ENCODE measurements at regions not wholly inside any gene's neighbourhood (a gene's known extent, or its start where the extent isn't known, plus 50 kb on each side); places are given as distances from the start of the nearest gene placed in this dataset.

- ChIA-PET CTCF (no interaction called here), POLR2A (no interaction called here)
- Mint-ChIP-seq H3K4me1 (no peaks in the 10 kb centered on the region), H3K4me3 (no peak overlapping the region), H3K36me3 (no peaks in the 10 kb centered on the region), H3K27me3 (no peaks in the 10 kb centered on the region), H3K9me3 (peaks cover 5 to 14% (median 13%) of the 10 kb centered on the region in 3 donors), H3K27ac (no peak overlapping the region)
- no peak overlapping the region for H3K27ac ChIP-seq (ENCODE audit: low read length)
- ATAC-seq (replicated peaks in 1 of 4) (no peak), DNase-seq (no peak)
- no peaks in the 10 kb centered on the region for H3K4me1 ChIP-seq (ENCODE audit: control insufficient read depth in 1 of 2, extremely low read depth in 1 of 2, insufficient read depth in 2 of 2, low read length in 2 of 2)
- H3K4me3 ChIP-seq (ENCODE audit: control insufficient read depth in 1 of 2, extremely low read depth in 1 of 2, low read length in 1 of 2), result no peak overlapping the region
- H3K36me3 ChIP-seq (ENCODE audit: control insufficient read depth in 2 of 2, extremely low read depth in 1 of 2, insufficient read depth in 1 of 2, low read length in 1 of 2), result no peaks in the 10 kb centered on the region
- WGBS (ENCODE audit: insufficient coverage), result no CpG with 5 or more reads among the region's 2 CpGs
- H3K9me3 ChIP-seq, result no peaks in the 10 kb centered on the region
- no peaks in the 10 kb centered on the region for H3K27me3 ChIP-seq (replicated peaks in 1 of 2; ENCODE audit: control insufficient read depth in 2 of 2, extremely low read depth in 1 of 2, insufficient read depth in 2 of 2, low read length in 1 of 2)
Observed at GRCh38 chr13:70380809-70381208, 272.6 kb upstream of the KLHL1 start.

- ChIA-PET POLR2A (interaction anchor here in 1 of 2 donors (0.7 kb wide), 1 partner anchor 11 kb away, joined by 9 read pairs; no protein-coding TSS in a partner anchor), CTCF (interaction anchor here in 1 of 2 donors (0.6 to 0.7 kb wide), 2 partner anchors 38 to 237 kb away, joined by 4 to 5 read pairs; no protein-coding TSS in a partner anchor)
- H3K27me3 ChIP-seq (replicated peaks in 1 of 2; ENCODE audit: control insufficient read depth in 2 of 2, extremely low read depth in 1 of 2, insufficient read depth in 2 of 2, low read length in 1 of 2), result no peaks in the 10 kb centered on the region
- no peak overlapping the region for H3K27ac ChIP-seq (ENCODE audit: low read length)
- no CpG with 5 or more reads among the region's 2 CpGs for WGBS (ENCODE audit: insufficient coverage)
- Mint-ChIP-seq H3K4me1 (no peaks in the 10 kb centered on the region), H3K27me3 (no peaks in the 10 kb centered on the region), H3K9me3 (peaks cover 5 to 10% (median 9%) of the 10 kb centered on the region in 3 donors), H3K27ac (no peak overlapping the region), H3K36me3 (no peaks in the 10 kb centered on the region), H3K4me3 (no peak overlapping the region)
- ATAC-seq (replicated peaks in 1 of 4) (no peak), DNase-seq (no peak)
- H3K36me3 ChIP-seq (ENCODE audit: control insufficient read depth in 2 of 2, extremely low read depth in 1 of 2, insufficient read depth in 1 of 2, low read length in 1 of 2), result no peaks in the 10 kb centered on the region
- no peaks in the 10 kb centered on the region for H3K4me1 ChIP-seq (ENCODE audit: control insufficient read depth in 1 of 2, extremely low read depth in 1 of 2, insufficient read depth in 2 of 2, low read length in 2 of 2)
- no peak overlapping the region for H3K4me3 ChIP-seq (ENCODE audit: control insufficient read depth in 1 of 2, extremely low read depth in 1 of 2, low read length in 1 of 2)
- no peaks in the 10 kb centered on the region for H3K9me3 ChIP-seq
Observed at GRCh38 chr13:70375718-70376117, 267.5 kb upstream of the KLHL1 start.

GRCh38 chr13:70370924-70371323, 262.7 kb upstream of the KLHL1 start:
- Mint-ChIP-seq H3K4me1 (no peaks in the 10 kb centered on the region), H3K27ac (no peak overlapping the region), H3K27me3 (no peaks in the 10 kb centered on the region), H3K9me3 (peaks cover 2 to 13% (median 6%) of the 10 kb centered on the region in 3 donors), H3K36me3 (no peaks in the 10 kb centered on the region), H3K4me3 (no peak overlapping the region)
- H3K27ac ChIP-seq (ENCODE audit: low read length), result no peak overlapping the region
- no peak for DNase-seq
- ChIA-PET POLR2A (no interaction called here), CTCF (no interaction called here)
- H3K4me1 ChIP-seq (ENCODE audit: control insufficient read depth in 1 of 2, extremely low read depth in 1 of 2, insufficient read depth in 2 of 2, low read length in 2 of 2), result no peaks in the 10 kb centered on the region
- H3K4me3 ChIP-seq (ENCODE audit: control insufficient read depth in 1 of 2, extremely low read depth in 1 of 2, low read length in 1 of 2), result no peak overlapping the region
- ATAC-seq (replicated peaks in 1 of 4), result no peak
- WGBS (ENCODE audit: insufficient coverage), result 58% methylated on average over 2 of the region's 6 CpGs
- H3K36me3 ChIP-seq (ENCODE audit: control insufficient read depth in 2 of 2, extremely low read depth in 1 of 2, insufficient read depth in 1 of 2, low read length in 1 of 2), result no peaks in the 10 kb centered on the region
- no peaks in the 10 kb centered on the region for H3K27me3 ChIP-seq (replicated peaks in 1 of 2; ENCODE audit: control insufficient read depth in 2 of 2, extremely low read depth in 1 of 2, insufficient read depth in 2 of 2, low read length in 1 of 2)
- no peaks in the 10 kb centered on the region for H3K9me3 ChIP-seq

- no peaks in the 10 kb centered on the region for H3K36me3 Mint-ChIP-seq
- no peaks in the 10 kb centered on the region for H3K4me1 ChIP-seq (ENCODE audit: control insufficient read depth in 1 of 2, extremely low read depth in 1 of 2, insufficient read depth in 2 of 2, low read length in 2 of 2)
- H3K9me3 ChIP-seq, result no peaks in the 10 kb centered on the region
- no peak overlapping the region for H3K4me3 ChIP-seq (ENCODE audit: control insufficient read depth in 1 of 2, extremely low read depth in 1 of 2, low read length in 1 of 2)
- no peak overlapping the region for H3K4me3 Mint-ChIP-seq
- no peak for ATAC-seq (replicated peaks in 1 of 4)
- POLR2A ChIA-PET, result no interaction called here
- no peak overlapping the region for H3K27ac Mint-ChIP-seq
- no peak overlapping the region for H3K27ac ChIP-seq (ENCODE audit: low read length)
- CTCF ChIA-PET, result no interaction called here
- no peaks in the 10 kb centered on the region for H3K36me3 ChIP-seq (ENCODE audit: control insufficient read depth in 2 of 2, extremely low read depth in 1 of 2, insufficient read depth in 1 of 2, low read length in 1 of 2)
- WGBS (ENCODE audit: insufficient coverage), result no CpG with 5 or more reads among the region's 4 CpGs
- DNase-seq, result no peak
- H3K9me3 Mint-ChIP-seq, result peaks cover 6 to 14% (median 8%) of the 10 kb centered on the region in 3 donors
- no peaks in the 10 kb centered on the region for H3K27me3 Mint-ChIP-seq
- H3K27me3 ChIP-seq (replicated peaks in 1 of 2; ENCODE audit: control insufficient read depth in 2 of 2, extremely low read depth in 1 of 2, insufficient read depth in 2 of 2, low read length in 1 of 2), result no peaks in the 10 kb centered on the region
- H3K4me1 Mint-ChIP-seq, result no peaks in the 10 kb centered on the region
Observed at GRCh38 chr13:70366720-70367119, 258.5 kb upstream of the KLHL1 start.

GRCh38 chr13:70363991-70364390, 255.7 kb upstream of the KLHL1 start:
- no peaks in the 10 kb centered on the region for H3K27me3 Mint-ChIP-seq

GRCh38 chr13:70362820-70363570, 254.7 kb upstream of the KLHL1 start:
- ChIA-PET POLR2A (no interaction called here), CTCF (no interaction called here)
- H3K36me3 ChIP-seq (ENCODE audit: control insufficient read depth in 2 of 2, extremely low read depth in 1 of 2, insufficient read depth in 1 of 2, low read length in 1 of 2), result no peaks in the 10 kb centered on the region
- no peak overlapping the region for H3K27ac ChIP-seq (ENCODE audit: low read length)
- no peaks in the 10 kb centered on the region for H3K9me3 ChIP-seq
- Mint-ChIP-seq H3K27me3 (no peaks in the 10 kb centered on the region), H3K4me1 (no peaks in the 10 kb centered on the region), H3K27ac (no peak overlapping the region), H3K9me3 (peaks cover 6 to 10% (median 7%) of the 10 kb centered on the region in 3 donors), H3K36me3 (no peaks in the 10 kb centered on the region), H3K4me3 (no peak overlapping the region)
- no peak for ATAC-seq (replicated peaks in 1 of 4)
- H3K4me3 ChIP-seq (ENCODE audit: control insufficient read depth in 1 of 2, extremely low read depth in 1 of 2, low read length in 1 of 2), result no peak overlapping the region
- no peaks in the 10 kb centered on the region for H3K4me1 ChIP-seq (ENCODE audit: control insufficient read depth in 1 of 2, extremely low read depth in 1 of 2, insufficient read depth in 2 of 2, low read length in 2 of 2)
- DNase-seq, result no peak
- H3K27me3 ChIP-seq (replicated peaks in 1 of 2; ENCODE audit: control insufficient read depth in 2 of 2, extremely low read depth in 1 of 2, insufficient read depth in 2 of 2, low read length in 1 of 2), result no peaks in the 10 kb centered on the region
- WGBS (ENCODE audit: insufficient coverage), result 50% methylated on average over 2 of the region's 5 CpGs

More at GRCh38 chr13:70363991-70364390, 255.7 kb upstream of the KLHL1 start:
- Histone ChIP-seq H3K9me3 (no peaks in the 10 kb centered on the region), H3K4me1 (ENCODE audit: control insufficient read depth in 1 of 2, extremely low read depth in 1 of 2, insufficient read depth in 2 of 2, low read length in 2 of 2) (no peaks in the 10 kb centered on the region), H3K27me3 (replicated peaks in 1 of 2; ENCODE audit: control insufficient read depth in 2 of 2, extremely low read depth in 1 of 2, insufficient read depth in 2 of 2, low read length in 1 of 2) (no peaks in the 10 kb centered on the region), H3K27ac (ENCODE audit: low read length) (no peak overlapping the region), H3K36me3 (ENCODE audit: control insufficient read depth in 2 of 2, extremely low read depth in 1 of 2, insufficient read depth in 1 of 2, low read length in 1 of 2) (no peaks in the 10 kb centered on the region), H3K4me3 (ENCODE audit: control insufficient read depth in 1 of 2, extremely low read depth in 1 of 2, low read length in 1 of 2) (no peak overlapping the region)
- H3K4me1 Mint-ChIP-seq, result no peaks in the 10 kb centered on the region
- H3K27ac Mint-ChIP-seq, result no peak overlapping the region
- no peak for ATAC-seq (replicated peaks in 1 of 4)
- peaks cover 5 to 11% (median 6%) of the 10 kb centered on the region in 3 donors for H3K9me3 Mint-ChIP-seq
- POLR2A ChIA-PET, result no interaction called here
- DNase-seq, result no peak
- H3K4me3 Mint-ChIP-seq, result no peak overlapping the region
- CTCF ChIA-PET, result no interaction called here
- no peaks in the 10 kb centered on the region for H3K36me3 Mint-ChIP-seq
- 89% methylated on average over 1 of the region's 2 CpGs for WGBS (ENCODE audit: insufficient coverage)
